Adrenal gland (tissue), 5 donors: ENCODE measurements at regions not wholly inside any gene's neighbourhood (a gene's known extent, or its start where the extent isn't known, plus 50 kb on each side); places are given as distances from the start of the nearest gene placed in this dataset.

Source experiments
- POLR2A ChIP-seq, 2 donors: fragments of 450-650 bp; IDR thresholded peaks; one replicate each; pipeline ENCODE4 v1.6.1; 2017; ENCODE audit warnings: antibody characterized with exemption in 2 of 2, mild to moderate bottlenecking in 2 of 2, moderate library complexity in 1 of 2
- TF ChIP-seq, protein P1 (sequence below), 6 experiments: fragments of 450-650 bp in 4 of 6; fragments of 200-600 bp in 2 of 6; sonication (generic) in 1 of 6; IDR thresholded peaks; 1 replicate in 5 of 6; 2 replicates in 1 of 6; pipeline versions ENCODE4 v1.5.1 to v1.8.0; 2016 to 2021; ENCODE audit warnings: antibody characterized with exemption in 6 of 6, mild to moderate bottlenecking in 2 of 6, moderate library complexity in 1 of 6
- donor health status: DM: no; HTN: no; CAD: no.

DNA sequence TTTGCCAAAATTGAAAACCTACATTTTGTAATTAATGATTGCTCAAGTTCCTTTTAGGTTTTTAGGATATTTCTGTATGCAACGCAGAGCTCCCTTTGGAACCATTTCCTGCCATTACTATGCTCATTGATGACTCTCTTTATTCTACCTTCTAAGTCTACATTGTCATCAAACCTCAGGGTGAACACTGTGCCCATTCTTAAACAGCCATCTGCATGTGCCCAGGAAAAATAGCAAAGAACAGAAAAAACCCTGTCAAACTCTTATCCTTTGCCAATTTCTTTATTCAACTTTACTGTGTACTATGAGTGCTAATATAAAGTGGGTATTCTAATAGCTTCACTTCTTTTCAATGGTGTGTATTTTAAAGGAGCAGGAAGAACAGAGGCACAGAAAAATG lies 1455.9 kb downstream of the ADGRL3 start:
- TF ChIP-seq, protein P1, sequence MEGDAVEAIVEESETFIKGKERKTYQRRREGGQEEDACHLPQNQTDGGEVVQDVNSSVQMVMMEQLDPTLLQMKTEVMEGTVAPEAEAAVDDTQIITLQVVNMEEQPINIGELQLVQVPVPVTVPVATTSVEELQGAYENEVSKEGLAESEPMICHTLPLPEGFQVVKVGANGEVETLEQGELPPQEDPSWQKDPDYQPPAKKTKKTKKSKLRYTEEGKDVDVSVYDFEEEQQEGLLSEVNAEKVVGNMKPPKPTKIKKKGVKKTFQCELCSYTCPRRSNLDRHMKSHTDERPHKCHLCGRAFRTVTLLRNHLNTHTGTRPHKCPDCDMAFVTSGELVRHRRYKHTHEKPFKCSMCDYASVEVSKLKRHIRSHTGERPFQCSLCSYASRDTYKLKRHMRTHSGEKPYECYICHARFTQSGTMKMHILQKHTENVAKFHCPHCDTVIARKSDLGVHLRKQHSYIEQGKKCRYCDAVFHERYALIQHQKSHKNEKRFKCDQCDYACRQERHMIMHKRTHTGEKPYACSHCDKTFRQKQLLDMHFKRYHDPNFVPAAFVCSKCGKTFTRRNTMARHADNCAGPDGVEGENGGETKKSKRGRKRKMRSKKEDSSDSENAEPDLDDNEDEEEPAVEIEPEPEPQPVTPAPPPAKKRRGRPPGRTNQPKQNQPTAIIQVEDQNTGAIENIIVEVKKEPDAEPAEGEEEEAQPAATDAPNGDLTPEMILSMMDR (IDR thresholded peaks at IDR 0.05) = no peak
- TF ChIP-seq POLR2A (IDR thresholded peaks at IDR 0.05) = no peak
